ENCODE measurements at regions not wholly inside any gene's neighbourhood (a gene's known extent, or its start where the extent isn't known, plus 50 kb on each side); places are given as distances from the start of the nearest gene placed in this dataset.

GRCh38 chr4:126475730-126476129, 1157.0 kb upstream of the INTU start:
- TF ChIP-seq, protein P1, sequence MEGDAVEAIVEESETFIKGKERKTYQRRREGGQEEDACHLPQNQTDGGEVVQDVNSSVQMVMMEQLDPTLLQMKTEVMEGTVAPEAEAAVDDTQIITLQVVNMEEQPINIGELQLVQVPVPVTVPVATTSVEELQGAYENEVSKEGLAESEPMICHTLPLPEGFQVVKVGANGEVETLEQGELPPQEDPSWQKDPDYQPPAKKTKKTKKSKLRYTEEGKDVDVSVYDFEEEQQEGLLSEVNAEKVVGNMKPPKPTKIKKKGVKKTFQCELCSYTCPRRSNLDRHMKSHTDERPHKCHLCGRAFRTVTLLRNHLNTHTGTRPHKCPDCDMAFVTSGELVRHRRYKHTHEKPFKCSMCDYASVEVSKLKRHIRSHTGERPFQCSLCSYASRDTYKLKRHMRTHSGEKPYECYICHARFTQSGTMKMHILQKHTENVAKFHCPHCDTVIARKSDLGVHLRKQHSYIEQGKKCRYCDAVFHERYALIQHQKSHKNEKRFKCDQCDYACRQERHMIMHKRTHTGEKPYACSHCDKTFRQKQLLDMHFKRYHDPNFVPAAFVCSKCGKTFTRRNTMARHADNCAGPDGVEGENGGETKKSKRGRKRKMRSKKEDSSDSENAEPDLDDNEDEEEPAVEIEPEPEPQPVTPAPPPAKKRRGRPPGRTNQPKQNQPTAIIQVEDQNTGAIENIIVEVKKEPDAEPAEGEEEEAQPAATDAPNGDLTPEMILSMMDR (IDR thresholded peaks at IDR 0.05), result no peak
- TF ChIP-seq POLR2A (IDR thresholded peaks at IDR 0.05), result no peak

Measured in lower leg skin (tissue), 3 donors.